ENCODE measurements at regions not wholly inside any gene's neighbourhood (a gene's known extent, or its start where the extent isn't known, plus 50 kb on each side); places are given as distances from the start of the nearest gene placed in this dataset.

GRCh38 chr3:176587089-176587488 is 610.2 kb downstream of the TBL1XR1 start (continued):
- TF ChIP-seq PATZ1 (CRISPR knock-in tag; IDR thresholded peaks at IDR 0.05), result no peak

- Histone ChIP-seq H3K27ac (ENCODE audit: extremely low read length, insufficient read depth, low read length) (no peak overlapping the region), H3K4me1 (ENCODE audit: insufficient read depth, low read length) (no peaks in the 10 kb centered on the region), H3K9ac (ENCODE audit: insufficient read depth, low read depth, low read length) (no peak overlapping the region), H3K4me2 (ENCODE audit: low read depth, low read length) (no peak overlapping the region), H3K9me3 (ENCODE audit: low read length) (no peaks in the 10 kb centered on the region), H3K27me3 (ENCODE audit: control insufficient read depth in 1 of 2, insufficient read depth in 2 of 2, low read length in 2 of 2) (no peaks in the 10 kb centered on the region), H3K79me2 (ENCODE audit: insufficient read depth, low read length) (no peaks in the 10 kb centered on the region), H2AFZ (ENCODE audit: low read length) (no peak overlapping the region), H4K20me1 (ENCODE audit: insufficient read depth, low read length) (no peaks in the 10 kb centered on the region), H3K36me3 (replicated peaks in 1 of 2; ENCODE audit: control insufficient read depth in 1 of 2, insufficient read depth in 2 of 2, low read length in 2 of 2) (no peaks in the 10 kb centered on the region), H3K4me3 (replicated peaks in 1 of 3; ENCODE audit: insufficient read depth in 1 of 3, low read depth in 2 of 3, low read length in 3 of 3) (no peak overlapping the region)
- BruUV-seq (replicated peaks), result no TSS peak
- ChIA-PET POLR2A (no interaction called here), CTCF (ENCODE audit: low intra/inter-chr PET ratio, low total read pairs) (no interaction called here)
- ATAC-seq, result no peak
- no peak for DNase-seq (ENCODE audit: low spot score)
- in situ Hi-C loops (cut with HindIII; ENCODE audit: extremely low pct_ligation_motif_present, low pct_unique_long_range_greater_than_20kb), result no loop called here
- no peak for FAIRE-seq
- intact Hi-C loops (cut with micrococcal nuclease; ENCODE audit: unreplicated experiment), result no loop called here
- TF ChIP-seq ZNF629 (CRISPR knock-in tag; conservative IDR thresholded peaks at IDR 0.05) (no peak), CEBPB (IDR thresholded peaks at IDR 0.05; ENCODE audit: borderline replicate concordance, low read depth, low read length) (peak; percentile 21; the same call in 1 of the 2 replicates), AGO1 (IDR thresholded peaks at IDR 0.05; ENCODE audit: low read depth, low read length, poor library complexity, severe bottlenecking) (no peak)
These were observed 612.7 kb downstream of the TBL1XR1 start for GRCh38 chr3:176584413-176585176.

- in situ Hi-C loops (cut with HindIII; ENCODE audit: extremely low pct_ligation_motif_present, low pct_unique_long_range_greater_than_20kb) (no loop called here), intact Hi-C loops (cut with micrococcal nuclease; ENCODE audit: unreplicated experiment) (no loop called here)
- Histone ChIP-seq H4K20me1 (ENCODE audit: insufficient read depth, low read length) (no peaks in the 10 kb centered on the region), H3K4me3 (replicated peaks in 1 of 3; ENCODE audit: insufficient read depth in 1 of 3, low read depth in 2 of 3, low read length in 3 of 3) (no peak overlapping the region), H3K27me3 (ENCODE audit: control insufficient read depth in 1 of 2, insufficient read depth in 2 of 2, low read length in 2 of 2) (no peaks in the 10 kb centered on the region), H3K79me2 (ENCODE audit: insufficient read depth, low read length) (no peaks in the 10 kb centered on the region), H3K9me3 (ENCODE audit: low read length) (no peaks in the 10 kb centered on the region), H3K9ac (ENCODE audit: insufficient read depth, low read depth, low read length) (no peak overlapping the region), H3K4me1 (ENCODE audit: insufficient read depth, low read length) (no peaks in the 10 kb centered on the region), H3K36me3 (replicated peaks in 1 of 2; ENCODE audit: control insufficient read depth in 1 of 2, insufficient read depth in 2 of 2, low read length in 2 of 2) (no peaks in the 10 kb centered on the region), H3K27ac (ENCODE audit: extremely low read length, insufficient read depth, low read length) (no peak overlapping the region), H3K4me2 (ENCODE audit: low read depth, low read length) (no peak overlapping the region), H2AFZ (ENCODE audit: low read length) (no peak overlapping the region)
- CTCF ChIA-PET (ENCODE audit: low intra/inter-chr PET ratio, low total read pairs), result no interaction called here
- FAIRE-seq (no peak), ATAC-seq (no peak), DNase-seq (ENCODE audit: low spot score) (no peak)
- WGBS (ENCODE audit: low lambda C conversion rate), result 0% methylated on average over 1 of the region's 1 CpG
- BruUV-seq (replicated peaks), result no TSS peak
- TF ChIP-seq ZNF567 (CRISPR knock-in tag; IDR thresholded peaks at IDR 0.05; ENCODE audit: borderline replicate concordance) (no peak), REST (IDR thresholded peaks at IDR 0.05; ENCODE audit: borderline replicate concordance in 1 of 2, low read depth in 1 of 2, low read length in 2 of 2) (no peak)
- POLR2A ChIA-PET, result no interaction called here
These were observed 613.3 kb downstream of the TBL1XR1 start for GRCh38 chr3:176583956-176584355.
